Germinal center (tissue), 1 donor: ENCODE measurements at regions not wholly inside any gene's neighbourhood (a gene's known extent, or its start where the extent isn't known, plus 50 kb on each side); places are given as distances from the start of the nearest gene placed in this dataset.

Experiments
- DNase-seq: peaks from one replicate; pipeline ENCODE4 v3.0.0; 2012; ENCODE audit warnings: mixed read lengths, low spot score

DNA sequence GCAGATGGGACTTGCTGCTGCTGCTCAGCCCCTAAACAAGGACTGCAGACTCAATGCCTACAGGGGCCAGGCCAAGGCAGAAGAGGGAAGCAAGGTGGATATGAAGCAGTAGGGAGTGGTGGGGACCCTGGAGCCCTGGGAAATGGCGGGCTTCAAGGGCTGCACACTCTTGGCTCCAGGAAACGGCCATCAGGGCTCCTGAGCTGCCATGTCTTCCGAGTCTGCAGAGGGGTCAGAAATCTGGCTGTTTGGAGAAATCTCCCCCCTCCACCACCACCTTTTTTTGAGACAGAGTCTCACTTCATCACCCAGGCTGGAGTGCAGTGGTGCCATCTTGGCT lies 169.1 kb downstream of the KATNIP start:
- no peak for DNase-seq

DNA sequence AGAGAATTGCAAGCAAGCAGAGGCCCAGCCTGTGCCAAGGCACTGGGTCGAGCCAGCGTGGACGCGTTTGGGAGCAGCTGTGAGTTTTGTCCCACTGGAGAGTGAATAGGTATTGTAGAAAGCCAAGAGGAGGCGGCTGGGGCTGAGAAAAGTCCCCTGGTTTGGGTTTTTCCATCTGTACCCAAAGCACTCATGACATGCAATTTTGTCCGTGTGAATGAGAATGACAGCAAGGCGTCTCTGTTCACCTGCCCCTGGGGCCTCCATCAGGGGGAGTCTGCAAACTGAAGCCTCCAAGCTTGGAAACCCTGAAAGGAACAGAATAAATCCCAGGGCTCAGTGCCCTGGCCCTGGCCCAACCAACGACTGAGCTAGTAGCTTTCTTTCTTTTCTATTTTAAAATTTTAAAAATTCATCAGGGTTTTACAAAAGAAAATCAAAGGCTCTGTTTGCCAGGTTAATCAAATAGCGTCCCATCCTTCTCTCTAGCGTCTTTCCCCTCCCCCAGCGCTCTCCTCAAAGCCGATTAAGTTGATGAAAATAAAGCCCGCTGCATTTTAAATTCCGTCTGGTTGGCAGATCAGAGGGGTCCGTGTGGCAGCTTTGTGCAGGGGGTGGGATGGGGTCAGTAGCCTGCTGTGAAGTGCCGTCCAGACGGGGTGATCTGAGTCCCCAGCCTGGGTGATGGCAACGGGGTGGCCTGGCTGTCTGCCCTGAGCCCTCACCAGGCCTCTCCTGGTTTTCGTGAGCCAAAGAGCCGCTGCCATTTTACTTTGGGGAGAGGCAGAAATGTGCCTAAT lies 171.0 kb downstream of the KATNIP start:
- DNase-seq, result no peak

DNA sequence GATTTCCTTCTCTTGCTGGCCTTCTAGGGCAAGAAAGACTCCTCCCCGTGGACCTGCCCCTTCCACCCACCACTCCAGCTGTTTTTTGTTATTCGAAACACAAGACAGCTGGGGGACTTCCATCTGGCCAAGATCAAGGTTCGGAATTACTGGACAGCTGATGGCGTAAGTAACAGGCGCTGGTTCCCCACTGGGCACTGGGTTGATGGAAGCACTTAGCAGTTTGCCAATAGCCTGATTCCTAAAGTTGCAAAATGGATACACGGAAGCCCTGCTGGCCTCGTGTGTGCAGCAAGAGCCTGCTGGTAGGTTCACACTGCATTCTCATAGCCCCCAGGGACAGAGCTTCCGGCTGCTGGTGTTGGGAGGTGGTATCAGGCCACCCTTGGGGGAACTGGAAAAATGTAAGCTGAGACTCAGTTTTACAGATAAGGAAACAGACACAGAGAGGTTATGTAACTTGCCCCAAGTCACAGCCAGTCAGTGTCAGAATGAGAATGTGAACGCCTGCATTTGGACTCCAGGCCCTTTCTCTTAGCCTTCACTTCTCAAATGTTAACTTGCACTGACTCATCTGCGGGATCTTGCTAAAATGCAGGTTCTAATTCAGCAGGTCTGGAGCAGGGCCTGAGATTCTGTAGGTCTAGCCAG lies 171.7 kb downstream of the KATNIP start:
- DNase-seq, result no peak

DNA sequence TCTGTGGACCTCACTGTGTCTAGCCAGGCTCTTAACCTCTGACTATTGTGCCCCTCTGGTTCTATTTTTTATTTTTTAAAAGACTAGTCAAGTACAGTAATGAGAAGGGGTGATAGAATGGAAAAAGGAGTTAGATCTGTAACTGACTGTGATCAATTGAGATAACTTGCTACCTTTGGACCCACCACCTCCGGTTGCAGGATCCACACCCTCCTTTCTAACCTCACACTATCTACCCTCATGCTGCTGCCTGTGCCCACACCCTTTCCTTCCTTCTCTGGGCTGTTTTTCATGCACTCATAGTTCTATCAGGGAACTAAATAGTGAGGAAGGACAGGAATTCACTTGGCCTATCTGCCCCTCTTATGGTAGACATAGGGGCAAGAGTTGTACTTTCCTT lies 172.3 kb downstream of the KATNIP start:
- no peak for DNase-seq

DNA sequence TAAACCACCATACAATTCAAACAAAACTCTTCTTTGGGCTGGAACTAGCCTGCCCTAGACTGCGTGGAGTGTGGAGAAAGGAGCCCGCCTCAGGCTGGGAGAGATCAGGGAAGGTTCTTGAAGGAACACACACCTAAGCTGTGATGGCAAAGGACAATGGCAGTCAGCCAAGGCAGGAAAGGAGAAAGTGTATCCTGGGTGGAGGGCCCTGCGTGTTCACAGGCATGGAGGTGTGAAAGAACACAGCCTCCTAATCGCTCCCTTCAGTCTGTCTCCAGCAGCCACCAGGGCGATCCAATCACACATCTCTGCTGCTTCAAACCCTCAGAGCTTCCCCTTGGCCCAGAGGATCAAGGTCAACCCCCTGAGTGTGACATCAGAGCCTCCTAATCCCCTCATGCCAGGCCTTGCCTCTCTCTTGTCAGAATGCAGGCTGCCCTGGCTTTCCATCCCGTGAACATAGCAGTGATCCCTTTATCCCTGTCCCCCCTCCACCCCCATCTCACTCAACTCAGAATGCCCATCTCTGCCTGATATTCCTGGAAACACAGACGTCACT lies 173.0 kb downstream of the KATNIP start:
- DNase-seq, result no peak

DNA sequence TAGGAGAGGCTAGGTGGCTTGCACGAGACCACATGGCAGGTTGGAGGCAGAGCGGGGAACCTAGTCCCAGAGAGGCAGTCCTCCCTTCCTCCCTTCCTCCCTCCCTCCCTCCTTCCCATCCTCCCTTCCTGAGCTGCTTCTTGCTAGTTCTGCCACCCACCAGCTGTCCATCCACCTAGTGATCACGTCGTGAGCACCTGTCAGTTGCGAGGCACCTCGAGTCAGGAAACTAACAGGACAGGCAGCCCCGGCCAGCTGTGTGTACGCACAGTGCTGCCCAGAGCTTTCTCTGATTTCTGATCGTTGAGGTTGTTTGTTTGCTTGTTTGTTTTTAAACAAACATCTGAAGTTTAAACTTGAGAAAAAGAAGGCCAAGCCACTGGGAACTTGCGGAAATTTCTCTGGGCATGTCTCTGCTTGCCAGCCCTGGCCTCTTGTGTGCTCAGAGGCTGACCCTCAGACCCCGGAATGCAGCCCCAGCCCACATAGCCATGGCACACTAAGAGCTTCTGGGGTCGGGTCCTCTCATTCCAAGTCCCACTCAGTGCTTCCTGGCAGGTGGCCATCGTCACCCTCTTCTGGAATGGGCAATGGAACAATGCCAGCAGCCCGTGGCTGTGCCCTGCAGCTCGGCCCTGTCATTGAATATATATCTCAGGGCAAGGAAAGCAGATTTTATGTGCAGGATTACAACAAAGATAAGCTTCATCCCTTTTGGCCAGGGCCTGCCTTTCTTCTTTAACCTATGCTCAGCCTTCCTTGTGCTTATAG lies 174.0 kb downstream of the KATNIP start:
- DNase-seq, result no peak

DNA sequence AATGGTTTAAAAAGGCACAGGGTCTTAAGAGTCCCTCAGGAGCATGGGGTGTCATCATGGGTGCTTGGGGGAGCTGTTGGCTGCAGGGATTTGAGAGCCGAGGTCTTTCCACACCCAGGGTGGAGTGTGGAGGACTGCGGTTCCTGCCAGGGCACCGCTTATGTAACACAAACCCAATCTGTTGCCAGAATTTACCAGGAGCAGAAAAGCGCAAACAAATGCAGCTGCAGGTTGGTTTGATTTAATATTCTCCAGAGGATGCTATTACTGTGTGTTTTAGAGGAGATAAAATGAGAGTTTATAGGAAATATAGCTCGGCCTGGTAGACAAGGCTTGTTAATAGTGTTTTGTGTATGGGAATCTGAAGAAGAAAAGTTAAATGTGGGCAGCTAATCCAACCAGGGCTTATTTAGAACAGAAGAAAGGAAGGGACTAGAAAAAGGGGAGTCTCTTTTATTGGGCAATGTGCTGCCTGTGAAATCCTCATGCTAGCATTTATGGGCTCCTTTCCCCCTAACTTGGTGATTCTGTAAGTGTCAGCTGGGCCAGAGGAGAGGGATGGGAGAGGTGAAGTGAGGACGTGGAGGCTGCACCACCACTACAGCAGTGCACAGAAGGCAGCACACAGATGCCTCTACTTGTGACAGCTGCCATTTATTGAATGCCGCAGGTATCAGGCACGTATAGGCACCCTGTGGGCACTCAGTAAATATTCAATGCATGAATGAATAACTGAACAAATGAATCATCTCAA lies 174.7 kb downstream of the KATNIP start:
- no peak for DNase-seq

DNA sequence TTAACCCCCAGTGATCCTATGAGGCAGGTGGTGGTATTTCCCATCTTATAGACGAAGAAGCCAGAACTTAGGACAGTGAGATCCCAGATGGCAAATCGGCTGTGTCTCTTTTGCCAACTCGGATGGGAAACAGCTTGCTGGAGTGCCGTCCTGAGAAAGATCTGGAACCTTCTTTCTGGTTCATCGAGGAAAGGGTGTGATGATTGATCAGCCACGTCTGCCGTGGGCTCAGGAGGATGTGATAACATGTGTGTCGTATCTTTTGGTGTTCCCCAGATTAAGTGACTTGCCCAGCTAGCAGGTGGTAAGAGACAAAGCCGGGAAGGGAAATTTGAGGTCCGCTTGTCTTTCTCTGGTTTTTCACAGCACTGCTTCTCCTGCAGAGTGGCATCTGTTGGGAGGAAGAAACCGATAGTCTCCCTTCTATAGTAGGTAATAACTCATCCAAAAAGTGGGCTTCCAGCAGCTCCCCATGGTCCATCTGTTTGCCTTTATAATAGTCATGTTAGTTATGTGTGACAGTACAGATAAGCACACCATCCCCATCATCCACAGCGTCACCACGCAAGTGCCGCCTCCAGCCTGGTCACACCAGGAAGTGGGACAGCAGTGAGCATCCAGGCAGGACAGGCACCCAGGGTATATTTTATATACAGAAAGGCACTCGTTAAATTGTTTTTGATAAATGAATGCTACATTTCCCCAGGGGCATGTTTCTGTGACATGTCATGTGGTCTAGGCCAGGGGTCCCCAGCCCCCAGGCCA lies 175.5 kb downstream of the KATNIP start:
- no peak for DNase-seq

DNA sequence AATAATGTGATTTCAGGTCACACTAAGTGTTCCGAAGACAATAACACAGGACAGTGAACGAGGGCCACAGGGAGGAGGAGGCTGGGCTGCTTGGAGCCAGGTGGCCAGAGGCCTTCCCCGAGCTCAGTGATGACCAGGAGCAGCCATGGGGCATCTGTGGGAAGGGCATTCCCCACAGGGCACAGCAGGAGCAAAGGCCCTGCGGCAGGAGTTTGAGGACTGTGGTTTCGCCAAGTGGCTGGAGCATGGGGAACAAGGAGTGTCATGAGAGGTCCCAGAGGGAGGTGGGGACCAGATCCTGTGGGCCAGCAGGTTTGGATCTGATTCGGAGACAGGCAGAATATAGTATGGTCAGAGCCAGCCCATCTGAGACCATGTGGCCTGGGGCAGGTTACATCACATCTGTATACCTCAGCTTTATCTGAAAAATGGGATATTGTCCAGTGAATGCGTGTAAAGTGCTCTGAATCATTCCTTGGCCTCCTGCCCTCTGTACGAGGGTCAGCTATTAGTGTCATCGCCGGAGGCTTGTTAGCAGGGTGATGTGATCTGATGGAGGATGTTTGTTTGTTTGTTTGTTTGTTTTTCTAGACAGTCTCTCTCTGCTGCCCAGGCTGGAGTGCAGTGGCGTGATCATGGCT lies 176.8 kb downstream of the KATNIP start:
- no peak for DNase-seq

DNA sequence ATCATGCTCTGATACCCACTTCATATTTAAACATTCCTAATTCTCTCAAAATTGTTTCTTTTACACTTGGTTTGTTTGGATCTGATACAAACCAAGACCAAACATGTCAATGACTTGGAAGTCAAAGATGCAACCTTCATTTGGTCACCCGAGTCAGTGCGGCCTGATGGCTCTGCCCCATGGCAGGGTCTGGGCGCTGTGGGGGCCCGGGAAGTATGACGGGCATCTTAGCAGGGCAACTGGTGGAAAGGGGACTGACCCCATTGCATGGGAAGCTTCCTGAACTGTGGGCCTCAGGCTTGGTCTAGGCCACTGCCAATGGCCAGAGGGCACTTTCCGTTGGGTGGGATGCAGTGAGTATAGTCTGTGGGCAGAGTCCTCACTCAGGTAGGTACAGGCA lies 178.0 kb downstream of the KATNIP start:
- no peak for DNase-seq

DNA sequence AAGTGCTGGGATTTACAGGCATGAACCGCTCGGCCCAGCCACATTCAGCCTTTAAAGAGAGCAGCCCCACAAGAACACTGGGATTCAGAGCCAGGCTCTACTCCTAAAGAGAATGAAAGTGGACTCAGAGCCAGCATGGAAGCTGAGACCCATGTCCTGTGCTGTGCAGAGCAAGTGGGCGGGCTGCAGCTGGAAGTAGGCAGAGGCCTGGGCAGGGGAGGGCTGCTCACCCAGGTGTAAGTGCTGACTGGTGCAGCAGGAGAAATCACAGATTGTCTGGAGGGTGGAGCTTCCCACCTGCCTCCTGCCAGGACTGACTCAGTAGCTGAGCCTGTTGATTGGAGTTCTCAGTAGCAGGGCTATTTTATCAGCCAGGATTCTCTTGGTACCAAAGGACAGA lies 178.7 kb downstream of the KATNIP start:
- DNase-seq, result no peak

DNA sequence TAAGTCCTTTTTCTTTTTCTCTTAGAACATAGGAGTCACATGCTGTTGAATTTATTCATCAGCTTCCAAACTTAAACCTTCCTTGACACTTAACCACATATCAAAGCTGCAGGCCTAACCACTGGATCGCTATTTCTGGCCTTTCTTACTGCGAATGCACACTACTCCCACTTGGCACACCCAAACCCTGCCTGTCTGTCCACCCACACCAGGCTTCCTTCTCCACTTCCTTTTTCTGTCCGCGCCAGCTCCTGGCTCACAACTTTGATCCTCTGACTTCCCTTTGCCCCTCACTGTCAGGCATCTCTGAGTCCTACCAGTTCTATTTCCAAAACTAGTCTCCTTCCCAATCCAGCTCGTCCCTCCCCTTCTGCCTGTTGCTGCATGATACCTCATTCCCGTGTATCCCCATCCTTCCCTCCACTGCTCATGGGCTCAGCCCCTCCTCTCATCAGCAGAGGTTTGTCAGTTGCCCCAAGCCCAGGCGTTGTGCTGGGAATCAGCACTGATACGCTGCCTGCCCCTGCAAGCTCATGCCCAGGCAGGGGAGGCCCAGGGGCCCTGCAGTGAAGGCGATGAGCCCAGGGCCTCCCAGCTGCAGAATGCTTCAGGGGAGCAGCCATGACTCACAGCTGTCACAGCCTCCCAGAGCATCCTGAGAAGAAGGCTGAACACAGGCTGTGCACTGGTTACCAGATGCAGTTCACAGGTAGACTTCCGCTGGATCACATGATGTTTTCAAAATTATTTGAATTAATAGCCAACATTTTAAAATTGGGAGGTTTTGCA lies 179.8 kb downstream of the KATNIP start:
- DNase-seq, result no peak

DNA sequence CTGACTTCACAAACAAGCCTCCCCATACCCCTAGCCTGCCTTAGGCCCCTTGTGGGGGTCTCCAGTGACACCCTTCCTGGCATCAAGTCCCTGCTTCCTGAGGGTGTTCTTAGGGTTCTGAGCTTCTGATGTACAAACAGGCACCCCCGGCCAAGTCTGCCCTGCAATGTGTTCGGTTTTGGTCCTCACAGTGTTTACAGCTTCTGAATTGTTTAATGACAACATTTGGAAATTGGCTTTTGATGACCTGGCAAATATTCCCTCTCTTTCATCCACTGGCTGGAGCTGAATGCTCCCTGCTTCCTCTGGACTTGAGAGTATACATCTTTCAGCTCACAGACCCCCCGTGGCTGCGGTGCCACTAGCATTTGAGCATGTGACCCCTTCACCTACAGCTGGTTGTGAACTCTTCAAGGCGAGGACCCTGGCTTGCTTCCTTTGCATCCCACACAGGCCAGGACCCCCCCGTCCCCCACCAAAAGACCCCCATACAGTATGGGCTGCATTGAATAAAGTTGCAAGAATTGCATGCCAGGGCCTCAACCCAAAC lies 180.8 kb downstream of the KATNIP start:
- no peak for DNase-seq

DNA sequence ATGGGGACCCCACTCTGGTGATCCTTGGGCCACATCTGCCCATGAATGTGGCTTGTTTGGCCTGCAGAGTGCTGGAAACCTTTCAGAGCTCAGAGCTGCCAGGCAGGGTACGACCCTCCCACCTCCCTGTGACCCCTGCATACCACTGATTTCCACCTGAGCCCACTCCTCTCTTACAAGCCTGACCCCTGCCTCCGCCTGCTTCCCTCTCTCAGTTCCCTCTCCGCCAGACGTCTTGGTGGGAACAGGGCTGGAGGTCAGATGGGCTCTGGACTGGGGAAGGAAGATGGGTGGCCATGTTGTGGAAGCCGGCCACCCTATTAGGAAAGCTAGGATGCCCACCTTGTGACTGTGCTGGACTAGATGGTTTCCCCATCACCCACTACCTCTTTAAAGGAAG lies 185.1 kb downstream of the KATNIP start:
- no peak for DNase-seq

DNA sequence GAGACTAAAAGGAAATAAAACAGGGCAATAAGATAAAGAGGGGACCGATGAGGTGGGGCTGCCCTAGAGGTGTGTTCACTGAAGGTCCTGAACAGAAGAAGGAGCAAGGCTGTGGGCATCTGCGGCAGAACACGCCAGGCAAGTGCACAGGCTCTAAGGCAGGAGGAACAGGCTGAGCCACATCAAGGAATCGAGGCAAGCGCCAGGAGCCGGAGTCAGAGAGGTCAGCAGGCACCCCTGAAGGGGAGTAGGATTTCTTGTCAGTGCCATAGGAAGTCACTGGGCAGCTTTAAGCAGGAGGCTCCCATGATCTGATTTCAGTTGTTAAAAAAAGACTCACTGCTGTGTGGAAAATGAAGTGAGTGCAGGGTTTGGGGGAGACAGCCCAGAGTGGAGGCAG lies 186.5 kb downstream of the KATNIP start:
- no peak for DNase-seq

DNA sequence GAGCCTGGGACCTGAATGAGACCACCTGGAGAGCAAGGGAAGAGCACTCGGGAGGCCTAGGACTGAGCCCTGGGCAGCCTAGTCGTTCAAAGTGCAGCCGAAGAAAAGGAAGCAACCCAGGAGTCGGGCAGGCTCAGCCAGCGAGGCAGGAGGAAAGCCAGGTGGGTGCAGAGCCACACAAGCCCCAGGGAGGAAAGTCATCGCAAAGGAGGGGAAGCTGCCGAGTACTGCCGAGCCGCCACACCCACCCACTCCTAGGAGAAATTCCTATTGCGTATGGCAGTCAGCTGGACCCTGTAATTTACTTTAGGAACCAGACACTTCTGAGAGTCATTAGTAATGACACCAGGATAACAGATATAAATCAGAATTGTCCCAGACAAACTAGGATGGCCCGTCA lies 187.6 kb downstream of the KATNIP start:
- no peak for DNase-seq
